ENCODE measurements at regions not wholly inside any gene's neighbourhood (a gene's known extent, or its start where the extent isn't known, plus 50 kb on each side); places are given as distances from the start of the nearest gene placed in this dataset.

DNA sequence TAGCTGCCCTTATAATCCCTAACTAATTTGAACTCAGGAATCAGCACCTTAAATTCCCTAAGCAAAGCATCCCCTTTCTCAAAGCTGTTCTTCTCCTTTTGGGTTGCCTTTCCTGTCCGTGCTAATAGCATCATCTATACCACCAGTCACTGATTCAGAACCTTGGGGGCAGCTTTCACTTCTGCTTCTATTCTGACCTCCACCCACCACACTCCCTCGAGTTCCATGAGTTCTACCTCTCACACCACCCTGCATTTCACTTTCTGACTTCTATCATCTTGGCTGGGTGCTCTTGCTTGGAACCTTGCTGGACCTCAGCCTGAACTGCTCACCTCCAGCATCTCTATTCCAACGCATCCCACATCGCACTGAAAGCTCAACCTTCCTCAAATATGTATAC, 55.4 kb upstream of the KCNMB2 start:
- no peak for DNase-seq (ENCODE audit: low read depth)

DNA sequence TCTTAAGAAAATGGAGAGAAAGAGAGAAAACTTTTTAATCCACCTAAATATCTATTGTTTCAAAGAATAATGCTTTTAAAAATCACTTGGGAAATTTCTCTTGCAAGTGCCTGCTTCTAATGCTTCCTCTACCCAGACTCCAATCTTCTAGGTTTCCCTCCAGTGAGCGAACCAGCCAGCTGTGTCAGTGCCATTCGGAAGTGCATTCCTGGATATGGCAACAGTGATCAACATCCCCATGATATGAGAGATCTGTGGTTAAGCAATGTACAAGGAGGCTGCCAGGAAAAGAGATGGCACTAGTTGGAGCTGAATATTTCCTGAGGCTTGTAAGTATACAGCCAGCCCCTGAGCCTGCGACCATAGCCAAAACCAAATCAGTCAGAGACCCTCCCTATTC, 53.3 kb upstream of the KCNMB2 start:
- peak; percentile 33 for DNase-seq (ENCODE audit: low read depth)

DNA sequence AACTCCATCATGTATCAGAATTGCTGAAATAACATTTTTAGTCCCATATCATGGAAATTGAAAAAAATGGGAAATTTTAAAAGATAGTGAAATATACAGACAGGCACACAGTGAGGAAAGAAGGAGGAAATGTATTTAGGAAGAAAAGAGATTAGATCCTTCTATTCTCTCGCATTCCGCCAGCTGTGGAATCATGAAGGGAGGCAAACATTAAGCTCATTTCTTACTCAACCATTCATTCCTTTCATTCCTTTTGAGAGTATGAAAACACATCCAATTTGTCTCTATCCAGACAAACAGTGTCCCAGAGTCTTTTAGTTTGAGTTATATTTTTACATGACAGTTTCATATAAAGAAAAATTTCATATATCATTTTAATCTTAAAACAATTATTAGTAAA, 52.5 kb upstream of the KCNMB2 start:
- no peak for DNase-seq (ENCODE audit: low read depth)

DNA sequence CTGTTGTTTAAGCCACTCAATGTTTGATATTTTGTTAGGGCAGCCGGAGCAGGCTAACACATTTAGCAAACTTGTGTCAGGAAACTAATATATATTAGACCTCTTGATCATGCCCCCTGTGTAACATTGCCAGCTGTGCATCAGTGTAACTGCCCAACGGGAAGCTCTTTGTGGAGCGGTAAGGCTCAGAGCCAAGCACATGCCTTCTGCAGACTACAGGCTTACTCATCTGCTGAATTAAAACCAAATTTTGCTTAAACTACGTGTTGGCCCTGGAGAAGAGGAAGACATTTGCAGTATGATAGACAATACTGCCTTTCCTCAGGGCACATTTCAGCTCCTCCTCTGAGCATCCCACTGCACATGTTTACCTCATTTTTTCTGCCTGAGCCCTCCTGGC, 50.5 kb upstream of the KCNMB2 start:
- peak; percentile 70 for DNase-seq (ENCODE audit: low read depth)

All from Daoy (cell line).